ENCODE measurements at regions not wholly inside any gene's neighbourhood (a gene's known extent, or its start where the extent isn't known, plus 50 kb on each side); places are given as distances from the start of the nearest gene placed in this dataset.
"Not testable (repeated sequence)": the region's sequence is repeated elsewhere in the genome, so short reads cannot be mapped to it uniquely, and the experiment has no call there.

DNA sequence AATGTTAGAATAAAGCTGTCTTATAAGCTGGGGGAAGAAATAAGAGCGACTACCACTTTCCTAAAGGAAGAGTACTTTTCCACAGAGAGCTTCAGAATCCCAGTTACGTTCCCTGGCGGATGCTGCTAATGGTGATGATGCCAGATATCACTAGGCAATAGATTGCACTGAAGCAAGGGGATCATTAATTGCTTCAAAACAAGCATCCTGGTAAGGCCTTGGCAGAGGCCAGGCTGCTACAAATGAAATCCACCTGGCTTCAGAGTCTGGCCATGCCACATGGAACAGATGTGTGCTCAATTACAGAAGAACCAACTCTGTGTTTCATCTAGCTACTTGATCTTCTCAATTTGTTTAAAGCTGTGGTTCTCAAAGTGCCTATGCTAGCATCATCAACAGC is 129.2 kb upstream of the IL12A start:
- FAIRE-seq = no peak

DNA sequence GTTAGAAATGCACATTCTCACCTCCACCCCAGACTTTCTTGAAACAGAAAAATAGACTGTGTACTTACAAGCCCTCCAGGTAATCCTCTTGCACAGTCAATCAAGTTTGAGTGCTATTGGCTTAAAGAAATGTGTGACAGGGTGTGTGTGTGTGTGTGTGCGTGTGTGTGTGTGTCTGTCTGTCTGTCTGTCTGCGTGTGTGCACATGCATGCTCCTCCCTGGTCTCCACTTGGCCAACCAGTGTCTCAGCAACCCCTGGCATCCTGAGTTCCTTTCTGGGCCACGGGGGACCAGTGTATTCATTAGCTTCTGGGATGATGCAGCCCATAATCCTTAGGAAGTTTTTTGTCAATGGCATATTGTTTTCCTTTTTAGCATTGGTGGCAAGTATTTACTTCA is 128.8 kb upstream of the IL12A start:
- FAIRE-seq = no peak

DNA sequence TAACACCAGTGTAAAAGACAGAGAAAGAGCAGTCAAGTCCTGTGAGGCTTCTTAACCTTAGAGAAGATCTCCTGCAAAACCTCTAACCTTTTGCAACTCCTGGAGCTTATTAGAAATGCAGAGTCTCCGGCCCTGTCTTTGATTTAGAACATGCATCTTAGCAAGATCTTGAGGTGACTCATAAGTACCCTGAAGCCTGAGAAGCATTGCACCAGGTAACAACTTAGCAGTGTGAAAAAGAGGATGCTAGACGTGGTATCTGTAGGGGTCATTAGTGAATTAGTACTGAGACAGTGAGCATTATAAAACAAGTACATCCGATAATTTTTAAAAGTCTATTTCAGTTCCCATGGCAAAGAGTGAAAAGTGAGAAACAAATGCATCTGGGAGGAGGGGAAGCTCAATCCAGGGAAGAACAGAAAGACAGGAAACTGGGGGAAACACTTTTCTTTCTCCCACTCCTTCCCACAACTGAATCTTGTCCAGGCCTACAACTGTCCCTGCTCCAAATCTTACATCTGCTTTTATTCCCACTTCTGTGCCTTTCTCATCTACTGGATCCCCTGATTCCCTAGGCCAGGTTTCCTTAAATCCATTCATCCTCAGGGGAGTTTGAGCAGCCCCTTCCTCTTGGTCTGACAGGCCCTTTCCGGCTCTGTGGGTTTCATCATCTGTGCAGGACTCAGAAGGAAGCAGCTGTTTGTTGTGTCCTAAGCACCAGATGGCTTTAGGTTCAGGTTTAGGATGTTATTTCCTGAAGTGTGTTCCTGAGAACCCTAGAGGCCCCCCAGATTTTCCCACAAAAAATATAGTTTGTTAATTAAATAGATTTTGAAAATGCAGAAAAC is 128.1 kb upstream of the IL12A start:
- no peak for FAIRE-seq

DNA sequence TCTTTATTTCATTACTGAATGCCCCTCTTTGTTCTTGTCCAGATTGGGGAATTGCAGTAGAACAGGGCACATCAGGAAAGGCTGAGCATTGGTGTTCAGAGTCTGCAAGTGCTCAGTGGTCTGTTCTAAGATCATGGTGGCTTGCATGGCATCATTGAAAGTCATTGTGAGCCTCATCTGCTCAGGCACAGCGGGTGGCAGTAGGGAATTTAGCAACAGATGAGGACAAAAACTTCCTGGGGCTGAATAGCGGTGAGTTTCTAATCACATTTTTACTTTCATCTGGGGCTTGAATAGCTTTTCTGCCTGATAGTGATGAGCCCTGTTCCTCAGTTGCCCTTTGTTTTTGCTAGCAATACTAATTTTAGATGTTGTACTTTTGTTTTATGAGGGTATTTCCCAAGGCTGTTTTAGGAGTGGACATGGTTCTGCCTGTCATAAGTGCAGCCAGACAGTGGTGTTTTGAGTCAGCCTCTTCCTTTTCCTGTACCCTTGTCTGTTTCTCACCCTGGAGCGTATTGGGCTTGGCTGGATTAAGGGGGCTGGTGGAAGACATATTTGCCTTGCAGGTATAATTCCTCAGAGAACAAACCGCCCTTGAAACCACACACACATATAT is 127.2 kb upstream of the IL12A start:
- FAIRE-seq = no peak

DNA sequence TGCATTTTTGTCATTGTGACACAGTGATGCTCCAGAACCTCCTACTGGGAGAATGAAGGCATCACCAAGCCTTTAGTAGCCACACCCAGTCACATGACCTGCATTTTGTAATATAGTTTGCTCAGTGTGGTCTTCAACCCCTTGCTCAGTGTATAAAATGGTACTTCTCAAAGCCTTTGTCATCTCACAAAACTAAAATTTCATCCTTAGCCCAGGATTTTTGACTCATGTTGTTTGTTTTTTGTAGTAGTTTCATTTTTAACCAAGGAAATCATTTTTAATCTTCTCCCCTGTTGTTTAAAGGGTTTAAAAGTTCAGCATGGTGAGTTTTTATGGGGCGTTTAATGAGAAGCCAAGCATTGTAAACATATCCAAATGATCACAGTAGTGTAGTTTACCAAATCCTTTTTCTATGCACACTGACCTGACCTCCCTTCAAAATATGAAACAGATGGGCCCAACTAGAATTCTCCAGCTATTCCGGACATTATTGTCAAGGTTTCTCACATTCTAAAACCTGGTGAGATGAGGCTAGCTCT is 123.5 kb upstream of the IL12A start:
- FAIRE-seq = no peak

DNA sequence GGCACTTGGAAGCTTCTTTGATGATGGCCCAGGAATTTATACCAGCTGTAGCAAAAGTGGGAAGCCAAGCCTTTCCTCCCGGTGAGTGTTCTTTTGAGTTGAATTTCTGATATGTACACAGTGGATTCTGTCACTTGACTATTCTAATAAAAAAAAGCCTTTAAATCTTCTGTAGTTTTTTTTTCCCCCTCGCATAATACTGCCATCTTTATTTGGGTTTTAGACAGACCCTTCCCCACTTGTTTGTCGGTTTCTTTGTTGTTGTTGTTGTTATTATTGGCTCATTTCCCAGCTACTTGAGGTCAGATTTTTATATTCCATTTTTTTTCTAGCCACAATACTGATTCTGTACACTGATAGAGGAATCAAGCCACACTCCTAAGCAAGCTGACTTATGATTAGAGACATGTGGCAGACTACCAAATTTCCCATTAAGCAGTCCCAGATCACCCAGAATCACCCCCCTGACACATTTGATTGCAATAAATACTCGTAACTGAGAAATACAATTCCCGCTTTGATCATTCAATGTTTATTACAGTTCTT is 122.4 kb upstream of the IL12A start:
- FAIRE-seq = no peak

DNA sequence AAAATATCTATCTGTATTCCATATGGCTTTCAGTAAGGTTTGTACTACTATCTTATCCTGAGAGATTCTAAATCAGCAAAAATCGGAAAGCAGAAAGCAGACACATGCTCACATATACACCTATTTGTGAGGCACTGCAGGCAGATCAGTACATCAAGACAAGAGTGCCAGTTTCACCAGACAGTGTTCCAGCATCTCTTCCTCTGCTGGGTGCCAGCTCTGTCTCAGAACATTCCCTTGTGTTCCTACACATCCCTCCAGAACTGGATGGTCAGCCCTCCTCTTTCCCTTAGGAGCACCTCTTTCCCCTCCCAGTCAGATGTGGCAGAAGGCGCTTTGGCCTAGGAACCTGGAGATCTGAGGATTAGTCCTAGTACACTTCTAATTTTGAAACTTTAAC is 121.3 kb upstream of the IL12A start:
- FAIRE-seq = no peak

DNA sequence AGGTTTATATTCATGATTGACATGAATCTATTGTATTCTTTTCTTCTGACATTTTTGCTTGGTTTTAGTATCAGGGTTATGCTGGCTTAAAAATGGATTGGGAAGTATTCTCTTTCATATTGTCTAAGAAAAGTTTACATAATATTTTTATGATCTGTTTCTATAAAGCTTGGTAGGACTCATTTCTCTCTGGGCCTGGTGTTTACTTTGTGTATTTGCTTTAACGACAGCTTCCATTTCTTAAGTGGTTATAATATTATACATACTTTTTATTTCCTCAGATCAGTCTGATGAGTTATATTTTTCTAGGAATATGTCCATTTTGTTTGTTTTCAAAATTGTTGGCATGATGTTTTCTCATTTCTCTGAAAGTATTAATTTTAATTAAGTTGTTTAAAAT is 117.9 kb upstream of the IL12A start:
- FAIRE-seq = no peak

DNA sequence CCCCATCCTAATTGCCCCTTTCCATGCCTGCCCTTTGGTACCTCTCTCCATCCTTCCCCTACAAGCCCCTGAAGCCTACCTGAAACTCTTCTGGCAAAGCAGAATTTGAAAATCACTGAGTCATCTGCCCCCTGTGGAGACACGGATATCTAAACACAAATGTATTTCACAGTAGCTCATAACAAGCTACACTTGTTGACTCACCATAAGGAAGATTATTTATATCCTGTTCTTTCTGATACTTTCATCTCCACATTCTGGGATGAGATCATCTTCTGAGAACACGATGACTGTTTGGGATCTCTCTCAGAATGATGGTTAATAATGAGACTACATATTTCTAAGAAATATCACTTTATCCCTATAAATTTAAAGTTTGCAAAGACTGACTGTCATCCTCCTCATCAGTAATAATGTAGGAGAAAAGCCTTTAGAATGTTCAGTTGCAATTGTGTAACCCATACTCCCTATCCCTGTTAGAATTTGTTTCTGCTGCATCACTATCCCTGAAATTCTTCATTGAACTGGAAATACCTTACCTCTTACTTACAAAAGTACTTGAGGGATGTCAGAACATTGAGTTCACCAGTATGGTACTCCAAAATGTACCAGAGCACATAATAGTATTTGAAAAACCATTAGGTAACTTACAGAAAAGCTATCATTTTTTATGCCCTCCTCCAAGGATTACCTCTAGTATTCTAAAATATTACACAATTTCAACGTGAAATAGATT is 116.1 kb upstream of the IL12A start:
- FAIRE-seq = no peak

DNA sequence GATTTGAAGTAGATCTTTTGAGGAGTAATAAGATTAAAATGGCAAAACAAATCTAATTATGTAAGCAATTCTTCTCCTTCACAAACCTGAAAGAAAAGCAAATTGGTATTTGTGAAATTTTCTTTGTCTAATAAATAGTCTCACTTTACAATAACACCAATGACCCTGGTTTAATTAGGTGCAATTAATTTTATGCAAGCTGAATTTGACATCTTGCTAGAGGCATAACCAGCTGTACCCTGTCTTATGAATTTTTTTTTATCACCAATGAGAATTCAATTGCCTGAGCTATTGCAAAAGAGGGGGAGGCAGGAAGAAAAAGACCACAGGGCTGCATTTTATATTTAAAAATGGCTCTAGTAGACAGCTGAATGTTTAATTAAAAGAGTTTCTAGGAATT is 113.5 kb upstream of the IL12A start:
- no peak for FAIRE-seq

DNA sequence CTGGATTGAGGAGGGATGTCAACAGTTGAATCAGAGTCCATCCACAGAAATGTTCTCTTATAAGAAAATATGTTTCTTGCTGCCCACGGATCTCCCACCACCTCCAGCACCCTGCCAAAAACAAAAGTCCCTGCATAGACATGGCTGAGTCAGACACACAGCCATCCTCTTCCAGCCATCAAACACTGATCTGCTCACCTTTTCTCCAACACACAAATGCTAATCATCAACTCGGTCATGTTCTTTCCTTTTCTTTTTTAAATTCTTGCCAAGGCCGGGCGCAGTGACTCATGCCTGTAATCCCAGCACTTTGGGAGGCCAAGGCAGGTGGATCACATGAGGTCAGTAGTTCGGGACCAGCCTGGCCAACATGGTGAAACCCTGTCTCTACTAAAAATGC is 110.7 kb upstream of the IL12A start:
- FAIRE-seq = no peak

DNA sequence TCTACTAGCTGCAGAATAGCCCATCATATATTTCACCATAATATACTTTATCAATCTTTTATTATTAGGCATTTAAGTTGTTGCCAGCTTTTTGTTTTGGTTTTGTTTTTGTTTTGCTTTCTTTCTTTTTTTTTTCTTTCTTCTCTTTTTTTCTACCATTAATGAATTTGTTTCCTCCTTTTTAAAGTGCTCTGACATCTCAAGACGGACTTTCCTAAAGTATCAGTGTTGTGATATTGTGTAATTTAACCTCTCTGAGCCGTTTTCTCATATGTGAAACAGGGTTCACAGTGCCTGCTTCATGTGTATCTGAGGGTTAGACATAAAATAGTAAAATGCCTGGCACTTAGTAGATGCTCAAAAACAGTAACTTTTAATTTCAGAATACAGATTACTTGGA is 109.5 kb upstream of the IL12A start:
- no peak for FAIRE-seq

DNA sequence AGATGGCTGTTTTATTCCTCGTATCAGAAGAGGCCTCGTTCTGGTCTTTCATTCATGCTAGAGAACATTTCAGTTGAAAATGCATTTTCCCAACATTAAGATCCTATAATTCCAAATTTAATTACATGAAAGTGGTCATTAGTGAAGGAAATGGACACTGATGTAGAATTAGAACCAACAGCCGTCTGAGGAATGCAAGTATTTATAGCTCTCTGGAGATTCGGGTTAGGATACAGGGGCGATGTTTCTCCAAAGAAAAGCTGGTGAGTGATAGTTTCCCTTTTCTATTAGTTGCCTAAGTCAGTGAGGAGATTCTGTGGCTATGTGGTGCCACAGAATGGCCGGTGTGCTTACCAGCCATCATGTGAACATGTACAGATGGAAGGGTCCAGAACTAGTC is 109.0 kb upstream of the IL12A start:
- no peak for FAIRE-seq

DNA sequence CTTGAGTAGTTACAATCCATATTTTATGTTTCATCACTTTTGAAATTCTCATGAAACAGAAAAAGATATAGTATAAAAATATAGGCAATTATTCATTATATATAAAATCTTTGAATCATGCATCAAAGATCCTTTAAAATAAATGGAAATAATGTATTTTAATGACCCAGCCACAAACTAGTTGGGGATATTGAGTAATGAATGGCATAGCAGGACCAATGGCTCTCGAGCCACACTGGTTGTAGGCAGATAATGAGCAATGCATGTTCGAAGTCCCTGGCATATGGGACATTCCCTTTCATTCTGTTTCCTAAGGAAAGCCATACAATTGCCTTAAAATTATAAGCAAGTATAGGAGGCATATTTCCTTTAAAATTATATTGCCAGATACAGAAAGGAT is 107.4 kb upstream of the IL12A start:
- no peak for FAIRE-seq

DNA sequence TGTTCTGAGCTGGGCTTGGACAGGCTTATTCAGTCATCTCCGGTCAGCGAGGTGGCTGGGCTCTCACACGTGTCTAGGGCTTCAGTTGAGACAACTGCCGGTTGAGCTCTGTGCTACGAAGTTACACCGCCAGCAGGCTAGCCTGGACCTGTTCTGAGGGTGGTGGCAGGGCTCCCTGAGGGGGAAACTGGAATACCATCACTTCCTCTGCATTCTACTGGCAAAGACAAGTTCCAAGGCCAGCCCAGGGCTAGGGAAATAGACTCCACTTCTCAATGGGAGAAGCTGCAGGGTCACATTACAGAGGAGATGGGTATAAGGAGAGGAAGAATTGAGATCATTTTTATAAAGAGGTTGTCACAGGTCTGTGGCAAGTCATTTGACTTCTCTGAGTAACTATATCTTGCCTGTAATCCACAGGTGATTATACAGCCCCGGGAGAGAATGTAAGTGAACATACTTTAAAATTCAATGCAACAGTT is 106.8 kb upstream of the IL12A start:
- FAIRE-seq = no peak

DNA sequence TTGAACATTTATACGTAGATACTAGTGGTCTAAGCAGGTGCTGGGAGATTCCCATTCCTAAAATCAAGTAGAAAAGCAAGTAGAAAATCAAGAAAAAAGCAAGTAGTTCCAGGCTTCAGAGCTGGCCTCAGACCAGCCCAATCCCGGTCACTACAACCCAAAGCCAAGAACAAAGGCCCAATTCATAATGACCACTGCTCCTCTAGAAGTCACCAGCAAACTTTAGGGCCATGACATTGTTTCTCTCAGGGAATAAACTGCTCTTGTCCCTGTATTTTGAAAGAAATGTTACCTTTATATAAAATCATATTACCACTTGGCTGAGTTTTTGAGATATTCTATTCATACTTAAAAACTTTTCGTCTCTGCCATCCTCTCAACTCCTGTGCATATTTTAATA is 106.3 kb upstream of the IL12A start:
- no peak for FAIRE-seq

DNA sequence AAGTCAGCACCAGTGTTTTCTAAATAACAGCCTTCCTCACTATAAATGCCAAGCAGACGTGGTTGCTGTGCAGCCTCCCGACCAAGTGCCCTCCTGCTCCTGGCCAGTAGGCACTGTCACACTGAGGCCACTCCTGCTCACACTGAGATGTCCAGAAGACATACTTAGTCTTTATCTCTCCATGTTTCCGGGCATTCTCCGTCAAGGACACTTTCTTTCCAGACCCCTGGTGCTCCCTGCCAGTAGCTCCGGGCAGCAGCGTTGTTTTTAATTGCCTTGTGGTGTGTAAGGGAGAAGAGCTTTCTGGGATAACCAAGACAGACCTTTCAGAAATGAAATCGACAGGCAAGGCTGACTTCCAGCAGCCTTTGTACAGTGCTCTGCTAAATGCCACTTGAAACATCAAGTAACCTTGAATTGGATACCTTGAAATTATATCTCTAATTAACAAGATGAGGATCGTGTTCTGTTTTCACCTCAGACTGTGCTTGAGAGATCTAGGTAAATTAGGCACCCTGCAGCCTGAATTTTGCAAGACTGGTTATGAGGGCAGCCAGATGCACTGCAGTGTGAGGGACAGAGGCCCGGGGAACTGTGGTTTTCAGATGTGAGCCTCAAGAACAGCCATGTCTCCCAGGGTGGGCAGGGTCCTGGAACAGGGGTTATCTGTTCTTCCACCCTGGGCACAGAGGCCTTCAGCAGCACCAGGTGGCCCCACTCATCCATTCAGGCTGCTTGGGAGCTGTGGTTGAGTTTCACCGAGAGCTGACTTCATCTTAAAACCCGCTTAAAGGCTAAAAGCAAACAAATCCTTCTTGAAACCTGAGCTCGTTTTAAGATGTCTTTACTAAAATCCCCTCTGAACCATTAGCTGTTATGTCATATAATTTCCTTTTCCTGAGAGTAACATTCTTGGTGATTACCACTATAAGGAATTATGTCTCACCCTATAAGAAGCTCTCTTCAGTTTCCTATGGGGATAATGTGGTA is 105.5 kb upstream of the IL12A start:
- FAIRE-seq = no peak

DNA sequence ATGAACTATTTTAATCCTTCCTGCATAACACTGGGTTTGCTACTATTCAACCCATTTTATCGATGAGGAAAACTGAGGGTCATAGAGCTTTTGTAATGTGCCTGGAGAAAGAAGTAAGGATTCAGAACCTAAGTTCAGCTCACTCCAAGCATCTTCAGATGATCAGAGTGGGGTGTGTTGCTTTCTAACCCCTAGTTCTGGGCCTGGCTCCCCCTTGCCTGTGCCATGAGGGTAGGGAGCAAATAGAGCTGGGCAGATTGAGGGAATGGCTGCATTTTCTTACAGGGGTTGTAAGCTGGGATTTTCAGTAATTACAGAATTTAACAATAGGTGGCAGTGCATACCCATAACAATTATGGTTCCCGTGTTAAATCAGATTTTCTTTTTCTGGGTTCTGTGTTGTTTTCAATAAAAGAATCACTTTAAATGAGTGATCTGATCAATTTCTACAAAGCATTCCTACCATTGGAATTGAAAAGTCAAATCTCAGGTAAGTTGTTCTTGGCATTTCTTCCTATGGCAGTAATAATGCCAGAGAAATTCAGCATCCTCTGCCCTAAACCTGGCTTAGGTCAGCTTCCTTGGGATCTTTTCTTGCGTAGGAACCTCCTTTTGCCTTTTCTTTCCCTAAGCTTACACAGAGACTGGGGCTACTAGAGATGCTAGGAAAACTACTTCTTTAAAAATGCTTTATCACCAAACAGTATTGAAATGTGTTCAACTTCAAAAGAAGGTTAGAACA is 103.8 kb upstream of the IL12A start:
- no peak for FAIRE-seq

DNA sequence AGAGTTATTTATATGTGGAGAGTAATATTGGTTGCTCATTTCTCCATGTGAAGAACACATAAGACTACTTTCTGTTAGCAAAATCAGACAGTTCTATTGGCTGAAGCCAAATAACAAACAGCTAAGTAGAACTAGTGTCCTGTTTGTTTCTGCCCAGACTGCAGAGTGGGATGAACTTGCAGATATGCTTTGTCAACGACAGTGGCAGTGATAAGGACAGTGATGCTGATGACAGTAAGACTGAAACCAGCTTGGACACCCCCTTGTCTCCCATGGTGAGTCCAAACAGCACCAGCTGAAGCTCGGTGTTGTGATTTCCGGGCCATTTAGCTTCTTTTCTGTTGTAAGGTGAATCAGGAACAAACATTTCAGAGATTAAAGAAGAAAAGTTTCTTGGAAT is 102.6 kb upstream of the IL12A start:
- FAIRE-seq = no peak

DNA sequence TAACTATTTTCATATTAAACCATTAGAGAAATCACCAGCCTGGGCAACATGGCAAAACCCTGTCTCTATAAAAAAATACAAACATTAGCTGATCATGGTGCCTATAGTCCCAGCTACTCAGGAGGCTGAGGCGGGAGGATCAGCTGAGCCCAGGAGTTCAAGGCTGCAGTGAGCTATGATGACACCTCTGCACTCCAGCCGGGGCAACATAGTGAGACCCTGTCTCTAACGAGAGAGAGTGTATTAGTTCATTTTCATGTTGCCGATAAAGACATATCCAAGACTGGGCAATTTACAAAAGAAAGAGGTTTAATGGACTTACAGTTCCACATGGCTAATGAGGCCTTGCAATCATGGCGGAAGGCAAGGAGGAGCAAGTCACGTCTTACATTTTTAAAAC is 102.1 kb upstream of the IL12A start:
- not testable (repeated sequence) for FAIRE-seq

DNA sequence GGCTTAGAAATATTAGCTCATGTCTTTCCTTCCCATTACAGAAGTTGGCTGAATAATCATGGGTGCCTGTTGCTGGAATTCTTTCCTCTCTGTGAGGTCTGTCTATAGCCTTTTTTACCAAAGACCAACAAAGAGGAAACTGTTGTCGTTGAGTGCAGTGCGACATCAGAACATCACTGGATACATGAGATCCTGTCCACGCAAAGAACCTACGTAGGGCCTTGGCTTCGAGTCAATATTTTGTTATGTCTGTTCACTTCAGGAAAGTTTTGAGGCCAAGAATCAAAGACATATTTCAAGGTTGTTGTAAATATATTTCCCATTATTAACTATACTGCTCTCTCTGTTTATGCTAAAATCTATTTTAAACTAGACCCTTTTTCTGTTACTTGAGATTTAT is 101.5 kb upstream of the IL12A start:
- FAIRE-seq = no peak
